Activated T-cell treated with anti-CD3 and anti-CD28 coated beads for 4 hours (primary cell): ENCODE measurements at regions not wholly inside any gene's neighbourhood (a gene's known extent, or its start where the extent isn't known, plus 50 kb on each side); places are given as distances from the start of the nearest gene placed in this dataset.
A peak's percentile ranks its signal among the peaks of the same experiment; 100 is the strongest.
"Not testable (repeated sequence)": the region's sequence is repeated elsewhere in the genome, so short reads cannot be mapped to it uniquely, and the experiment has no call there.

Experiments used
- DNase-seq: peaks from one replicate; pipeline ENCODE4 v3.0.0-alpha.2; 2020

GRCh38 chrX:55813150-55813549 is 95.6 kb downstream of the RRAGB start:
- no peak for DNase-seq

- no peak for DNase-seq
Observed at GRCh38 chrX:55815546-55815945, 98.0 kb downstream of the RRAGB start.

- no peak for DNase-seq
Observed at GRCh38 chrX:55816023-55816422, 98.5 kb downstream of the RRAGB start.

- no peak for DNase-seq
Observed at GRCh38 chrX:55818673-55819375, 101.3 kb downstream of the RRAGB start.

GRCh38 chrX:55839485-55839884 is 121.9 kb downstream of the RRAGB start:
- no peak for DNase-seq

GRCh38 chrX:55841962-55842752 is 124.6 kb downstream of the RRAGB start:
- DNase-seq, result no peak

- not testable (repeated sequence) for DNase-seq
Observed at GRCh38 chrX:55866779-55867178, 149.2 kb downstream of the RRAGB start.

- no peak for DNase-seq
Observed at GRCh38 chrX:55867181-55867651, 149.7 kb downstream of the RRAGB start.

- DNase-seq, result no peak
Observed at GRCh38 chrX:55867708-55868107, 150.2 kb downstream of the RRAGB start.

GRCh38 chrX:55874807-55875206 is 157.3 kb downstream of the RRAGB start:
- no peak for DNase-seq

- not testable (repeated sequence) for DNase-seq
Observed at GRCh38 chrX:55883541-55883940, 166.0 kb downstream of the RRAGB start.

GRCh38 chrX:55907968-55908607 is 190.5 kb downstream of the RRAGB start:
- DNase-seq, result peak; percentile 5

GRCh38 chrX:55908661-55909212 is 191.2 kb downstream of the RRAGB start:
- DNase-seq, result no peak

- DNase-seq, result no peak
Observed at GRCh38 chrX:55919367-55920221, 202.0 kb downstream of the RRAGB start.

- DNase-seq, result no peak
Observed at GRCh38 chrX:55924574-55924973, 207.0 kb downstream of the RRAGB start.

GRCh38 chrX:55928529-55928928 is 211.0 kb downstream of the RRAGB start:
- not testable (repeated sequence) for DNase-seq
